ENCODE measurements at regions not wholly inside any gene's neighbourhood (a gene's known extent, or its start where the extent isn't known, plus 50 kb on each side); places are given as distances from the start of the nearest gene placed in this dataset.

GRCh38 chr3:73148682-73149081, 87.2 kb downstream of the EBLN2 start:
- TF ChIP-seq POLR2A (IDR thresholded peaks at IDR 0.05) (no peak), CTCF (IDR thresholded peaks at IDR 0.05) (no peak), EP300 (IDR thresholded peaks at IDR 0.05) (no peak)
